ENCODE measurements at regions not wholly inside any gene's neighbourhood (a gene's known extent, or its start where the extent isn't known, plus 50 kb on each side); places are given as distances from the start of the nearest gene placed in this dataset.
A peak's percentile ranks its signal among the peaks of the same experiment; 100 is the strongest.

GRCh38 chr12:93134175-93134890 is 205.2 kb upstream of the EEA1 start:
- DNase-seq (ENCODE audit: low spot score): no peak

GRCh38 chr12:93134893-93135285 is 205.8 kb upstream of the EEA1 start:
- DNase-seq (ENCODE audit: low spot score): no peak

- DNase-seq (ENCODE audit: low spot score): peak; percentile 24
These were observed 206.5 kb upstream of the EEA1 start for GRCh38 chr12:93135286-93136239.

DNA sequence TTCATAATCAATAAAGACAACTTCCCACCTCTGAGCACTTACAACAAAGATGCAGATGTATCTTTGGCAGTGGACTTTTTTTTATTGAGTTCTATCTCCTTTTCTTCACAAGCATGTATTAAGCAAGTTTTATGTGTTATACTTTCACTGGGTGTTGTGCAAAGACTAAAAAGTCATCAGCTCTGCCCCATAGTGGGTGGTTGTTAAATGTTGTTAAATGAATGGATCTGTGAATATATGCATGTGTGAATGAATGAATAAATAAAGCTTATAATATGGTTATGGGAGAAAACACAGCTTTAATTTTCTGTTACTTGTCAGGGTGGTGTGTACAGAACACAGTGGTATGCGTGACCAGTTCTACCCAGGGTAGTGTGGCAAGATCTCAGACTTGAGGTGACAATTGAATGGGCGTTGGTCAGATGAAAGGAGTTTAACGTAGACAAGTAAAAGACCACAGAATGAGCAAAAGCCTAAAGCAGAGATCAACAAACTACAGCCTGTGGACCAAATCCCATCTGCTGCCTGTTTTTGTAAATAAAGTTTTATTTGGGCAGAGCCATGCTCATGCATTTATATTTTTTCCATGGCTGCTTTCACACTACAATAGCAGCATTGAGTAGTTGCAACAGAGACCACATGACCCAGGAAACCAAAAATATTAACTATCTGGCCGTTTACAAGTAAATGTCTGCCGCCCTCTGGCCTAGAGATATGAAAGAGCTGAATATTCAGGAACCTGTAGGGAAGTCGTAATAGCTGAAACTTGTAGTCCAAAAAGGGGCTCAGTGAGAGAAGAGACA is 207.4 kb upstream of the EEA1 start:
- DNase-seq (ENCODE audit: low spot score): no peak

- DNase-seq (ENCODE audit: low spot score): peak; percentile 84
These were observed 208.8 kb upstream of the EEA1 start for GRCh38 chr12:93137656-93138612.

DNA sequence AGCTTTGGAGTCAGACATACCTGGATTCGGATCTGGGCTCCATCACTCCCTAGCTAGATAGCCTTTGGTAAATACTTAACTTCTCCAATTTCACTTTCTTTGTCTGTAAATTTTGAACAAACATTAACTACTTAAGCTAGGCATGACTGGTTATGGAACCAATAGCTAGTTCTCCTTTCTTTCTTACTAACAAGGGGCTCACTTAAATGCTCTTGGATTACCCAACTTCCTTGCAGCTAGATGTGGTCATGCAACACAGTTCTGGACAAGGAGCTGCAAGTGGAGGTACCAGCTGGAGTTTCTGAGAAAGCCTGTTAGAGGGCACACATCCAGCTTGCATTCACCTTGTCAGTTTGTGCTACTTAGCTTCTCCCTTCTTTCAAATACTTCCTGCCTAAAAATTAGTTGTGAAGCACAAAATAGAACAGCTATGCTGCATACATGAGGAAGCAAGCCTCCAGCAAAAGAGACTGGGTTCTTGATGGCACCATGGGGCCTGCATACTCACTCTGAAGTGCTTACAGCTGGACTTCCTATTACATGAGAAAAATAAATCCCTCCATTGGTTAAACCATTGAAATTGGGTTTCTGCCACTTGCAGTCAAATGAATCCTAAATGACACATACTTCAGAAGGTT is 210.1 kb upstream of the EEA1 start:
- DNase-seq (ENCODE audit: low spot score): no peak

DNA sequence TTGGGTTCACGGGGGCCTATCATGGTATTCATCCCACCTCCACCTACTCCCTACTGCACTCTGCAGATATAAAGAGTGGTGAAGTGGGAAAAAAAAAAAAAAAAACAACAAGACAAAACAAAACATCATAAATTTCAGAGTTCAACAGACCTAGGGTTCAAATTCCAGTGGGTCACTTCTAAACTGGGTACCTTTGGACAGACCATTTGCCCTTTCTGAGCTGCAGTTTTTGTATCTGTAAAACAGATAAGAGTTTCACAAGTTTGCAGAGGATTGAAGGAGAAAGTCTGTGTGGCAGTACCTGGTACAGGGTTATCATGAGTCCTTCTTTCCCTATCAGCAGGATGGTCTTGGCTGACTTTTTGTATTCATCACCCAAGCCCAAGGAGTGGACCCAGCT is 211.2 kb upstream of the EEA1 start:
- no peak for DNase-seq (ENCODE audit: low spot score)

DNA sequence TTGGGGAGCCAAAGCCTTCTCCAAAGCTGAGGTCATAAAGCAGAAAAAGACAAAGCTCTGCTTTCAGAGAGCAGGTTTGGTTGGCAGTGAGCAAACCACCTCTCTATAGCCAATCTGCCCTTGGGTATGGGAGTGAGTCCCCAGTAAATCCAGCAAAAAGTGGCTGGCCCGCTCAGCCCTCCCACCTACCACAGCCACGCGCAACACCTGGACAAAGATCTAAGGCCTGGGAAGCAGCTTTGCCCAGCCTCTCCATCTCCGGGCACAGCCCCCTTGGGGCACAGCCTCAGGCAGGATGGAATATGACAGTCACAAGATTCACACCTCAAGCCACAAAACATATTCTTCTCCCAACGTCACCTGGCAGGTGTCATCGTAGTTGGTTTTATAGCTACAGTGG is 211.7 kb upstream of the EEA1 start:
- no peak for DNase-seq (ENCODE audit: low spot score)

- DNase-seq (ENCODE audit: low spot score): no peak
These were observed 213.8 kb upstream of the EEA1 start for GRCh38 chr12:93142881-93143280.

DNA sequence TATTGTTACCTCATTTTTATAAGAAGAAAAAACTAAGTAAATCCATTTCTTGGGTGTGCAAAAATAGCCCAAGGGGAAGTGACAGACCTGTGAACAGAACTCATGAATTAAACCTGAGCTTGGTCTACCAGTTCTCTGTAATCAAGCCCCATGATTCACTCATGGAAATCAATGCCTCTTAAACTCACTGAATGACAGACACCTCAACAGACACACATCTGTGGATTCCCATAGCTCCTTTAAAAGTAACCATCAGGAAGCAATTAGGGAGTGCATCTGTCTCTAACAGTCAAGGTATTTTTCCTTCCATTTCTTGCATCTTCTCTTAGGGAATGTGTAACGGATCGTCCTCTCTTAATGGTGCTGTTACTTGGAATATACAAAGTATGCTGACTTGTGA is 215.0 kb upstream of the EEA1 start:
- no peak for DNase-seq (ENCODE audit: low spot score)

- peak; percentile 32 for DNase-seq (ENCODE audit: low spot score)
These were observed 216.0 kb upstream of the EEA1 start for GRCh38 chr12:93145086-93145485.

DNA sequence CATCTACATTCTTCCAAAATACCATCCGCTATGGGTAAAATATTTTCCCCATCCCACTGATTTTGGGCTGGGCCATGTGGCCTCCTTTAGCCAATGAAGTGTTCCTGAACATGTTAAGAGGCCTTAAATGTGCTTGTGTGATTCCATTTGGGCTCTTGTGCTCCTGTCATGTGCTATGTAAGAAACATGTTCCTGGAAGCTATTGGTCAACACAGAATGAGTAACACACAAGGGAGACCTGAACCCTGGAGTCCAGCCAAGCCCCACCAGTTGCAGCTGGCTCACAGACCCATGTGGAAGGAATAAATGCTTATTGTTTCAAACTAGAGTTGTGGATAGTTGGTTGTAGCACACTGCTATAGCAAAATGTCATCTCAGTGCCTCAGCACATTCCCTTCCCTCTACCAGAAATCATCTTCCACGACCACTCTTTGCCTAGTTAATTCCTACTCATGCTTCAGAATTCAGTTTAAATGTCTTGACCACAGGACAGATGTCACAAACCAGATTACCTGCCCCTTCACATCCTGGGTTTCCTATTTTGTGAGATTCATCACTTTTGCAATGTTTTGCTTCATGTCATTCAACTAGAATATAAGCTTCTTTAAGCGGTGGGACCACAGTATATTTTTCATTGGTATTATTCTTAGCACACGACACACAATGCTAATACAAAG is 217.3 kb upstream of the EEA1 start:
- no peak for DNase-seq (ENCODE audit: low spot score)

DNA sequence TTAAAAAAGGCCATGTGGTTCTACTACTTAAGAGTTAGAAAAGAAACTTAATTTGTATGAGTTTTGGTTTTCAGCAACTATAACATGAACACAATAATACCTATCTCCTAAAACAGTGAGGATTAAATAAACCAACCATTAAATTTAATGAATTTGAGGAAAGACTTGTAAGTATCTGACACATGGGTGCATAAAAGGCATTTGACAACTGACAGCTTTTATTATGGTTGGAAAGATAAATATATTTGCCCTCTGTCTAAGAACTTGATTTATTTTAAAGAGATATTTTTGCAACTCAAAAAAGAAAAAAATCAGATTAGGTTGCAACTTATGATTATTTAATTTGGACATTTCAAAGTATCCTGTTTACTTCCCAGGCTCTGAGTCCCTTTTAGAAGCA is 217.9 kb upstream of the EEA1 start:
- no peak for DNase-seq (ENCODE audit: low spot score)

DNA sequence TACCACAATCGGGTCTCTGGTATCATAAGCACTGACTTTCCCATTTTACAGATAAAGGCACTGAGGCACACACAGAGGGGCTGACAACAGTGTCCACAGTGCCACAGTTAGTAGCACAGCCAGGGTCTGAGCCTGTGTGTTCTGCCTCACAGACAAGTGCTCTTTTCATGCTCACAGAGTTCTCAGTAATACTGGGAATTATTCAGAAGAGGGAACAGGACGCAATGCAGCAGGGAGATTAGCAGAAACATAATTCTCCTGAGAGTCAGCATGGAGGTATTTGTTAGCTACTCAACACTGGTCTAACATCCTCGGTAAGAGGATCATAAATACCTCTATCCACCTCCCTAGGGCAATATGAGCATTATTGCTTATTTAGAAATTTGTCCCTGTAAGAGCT is 219.3 kb upstream of the EEA1 start:
- DNase-seq (ENCODE audit: low spot score): no peak

DNA sequence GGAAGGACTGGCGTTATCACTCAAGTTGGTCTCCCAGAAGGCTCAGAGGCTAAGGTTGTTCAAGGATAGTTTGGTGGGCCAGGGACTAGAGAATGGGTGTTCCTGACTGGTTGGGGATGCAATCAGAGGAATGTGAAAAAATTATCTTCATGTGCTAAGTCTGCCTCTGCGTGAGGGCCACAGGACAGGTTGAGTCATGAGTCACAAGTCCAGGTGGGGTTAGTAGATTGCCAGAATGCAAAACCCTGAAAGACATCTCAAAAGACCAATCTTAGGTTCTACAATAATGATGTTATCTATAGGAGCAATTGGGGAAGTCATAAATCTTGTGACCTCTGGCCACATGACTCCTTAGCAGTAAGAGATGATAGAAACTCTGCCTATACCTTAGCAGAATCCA is 220.1 kb upstream of the EEA1 start:
- no peak for DNase-seq (ENCODE audit: low spot score)

GRCh38 chr12:93151079-93151762 is 222.1 kb upstream of the EEA1 start:
- DNase-seq (ENCODE audit: low spot score): no peak

- no peak for DNase-seq (ENCODE audit: low spot score)
These were observed 223.5 kb upstream of the EEA1 start for GRCh38 chr12:93152617-93153016.

- peak; percentile 28 for DNase-seq (ENCODE audit: low spot score)
These were observed 224.2 kb upstream of the EEA1 start for GRCh38 chr12:93153321-93153720.

- DNase-seq (ENCODE audit: low spot score): no peak
These were observed 223.5 kb upstream of the NUDT4 start for GRCh38 chr12:93154096-93154728.
